ENCODE measurements at regions not wholly inside any gene's neighbourhood (a gene's known extent, or its start where the extent isn't known, plus 50 kb on each side); places are given as distances from the start of the nearest gene placed in this dataset.
"Not testable (repeated sequence)": the region's sequence is repeated elsewhere in the genome, so short reads cannot be mapped to it uniquely, and the experiment has no call there.

GRCh38 chr3:73820896-73821295 is 196.2 kb upstream of the PDZRN3 start:
- TF ChIP-seq CTCF (IDR thresholded peaks at IDR 0.05; ENCODE audit: low read length); EZH2 (IDR thresholded peaks at IDR 0.05; ENCODE audit: borderline replicate concordance, low read length): not testable (repeated sequence)
